HG02852 (cell line): ENCODE measurements at regions not wholly inside any gene's neighbourhood (a gene's known extent, or its start where the extent isn't known, plus 50 kb on each side); places are given as distances from the start of the nearest gene placed in this dataset.

ENCODE experiments used
- ATAC-seq: cut with Tn5 transposase; IDR thresholded peaks from one replicate; pipeline ENCODE4 v1.9.1; 2021; ENCODE audit warnings: mild to moderate bottlenecking, moderate library complexity; ENCODE audit not compliant: unreplicated experiment

DNA sequence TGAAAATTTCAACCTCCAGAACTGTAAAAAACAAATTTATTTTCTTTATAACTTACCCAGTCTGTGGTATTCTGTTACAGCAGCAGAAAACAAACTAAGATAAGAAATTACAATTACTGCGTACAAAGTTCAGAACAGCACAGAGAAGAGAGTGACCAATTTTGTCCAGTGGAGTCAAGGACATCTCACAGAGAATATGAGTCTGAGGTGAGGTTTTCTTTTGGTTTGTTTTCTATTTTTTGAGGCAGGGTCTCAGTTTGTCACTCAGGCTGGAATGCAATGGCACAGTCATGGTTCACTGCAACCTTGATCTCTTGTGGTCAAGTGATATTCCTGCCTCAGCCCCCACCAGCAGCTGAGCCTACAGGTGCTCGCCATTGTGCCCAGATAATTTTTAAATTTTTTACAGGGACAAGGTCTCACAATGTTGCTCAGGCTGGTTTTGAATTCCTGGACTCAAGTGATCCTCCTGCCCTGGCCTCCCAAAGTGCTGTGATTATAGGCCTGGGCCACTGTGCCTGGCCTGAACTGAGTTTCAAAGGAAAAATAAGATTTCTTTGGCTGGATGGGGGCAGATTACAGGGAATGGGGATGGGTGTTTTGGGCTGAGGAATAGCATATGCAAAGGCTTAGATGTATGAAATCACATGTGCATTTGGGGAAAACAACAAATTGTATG is 201.1 kb upstream of the USP24 start:
- no peak for ATAC-seq

GRCh38 chr1:55413286-55413685 is 198.1 kb upstream of the USP24 start:
- ATAC-seq: no peak

- ATAC-seq: no peak
These were observed 196.9 kb upstream of the USP24 start for GRCh38 chr1:55412060-55412459.

GRCh38 chr1:55402671-55403464 is 187.7 kb upstream of the USP24 start:
- no peak for ATAC-seq

DNA sequence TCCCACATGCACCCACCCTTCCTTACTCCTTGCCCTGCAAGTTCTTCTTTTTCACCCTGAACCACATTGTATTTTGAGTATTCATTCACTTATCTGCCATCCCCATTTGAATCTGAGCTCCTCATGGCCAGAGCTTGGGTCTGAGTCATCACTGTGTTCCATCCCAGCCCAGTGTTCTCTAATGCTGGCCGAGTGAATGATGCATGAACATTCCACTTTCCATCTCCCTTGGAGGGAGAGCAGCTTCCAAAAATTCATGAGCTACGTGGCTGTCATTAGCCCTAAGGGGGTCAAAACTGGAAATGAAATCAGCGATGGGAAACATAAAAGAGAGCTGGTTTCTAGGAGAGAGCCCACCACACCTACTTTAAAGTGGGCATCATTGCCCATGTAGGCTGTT is 187.0 kb upstream of the USP24 start:
- no peak for ATAC-seq

GRCh38 chr1:55400508-55400907 is 185.3 kb upstream of the USP24 start:
- no peak for ATAC-seq

DNA sequence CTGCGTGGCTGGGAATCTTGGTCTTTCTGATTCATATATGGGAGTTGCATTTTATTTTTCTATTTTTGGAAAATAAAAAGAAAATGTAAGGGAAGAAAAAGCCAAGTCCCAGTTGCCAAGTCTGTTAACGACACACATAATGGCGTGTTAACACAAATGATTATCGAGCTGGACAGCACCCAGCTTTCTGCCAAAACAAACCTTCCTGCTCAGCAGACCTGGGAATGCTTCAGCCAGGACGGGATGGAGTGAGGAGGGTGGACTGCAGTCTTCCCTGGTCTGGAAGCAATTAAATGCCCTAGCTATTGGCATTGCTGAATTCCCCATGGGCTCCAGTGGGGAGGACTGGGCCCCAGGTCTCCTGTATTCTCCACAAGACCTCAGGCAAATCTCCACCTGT is 184.2 kb upstream of the USP24 start:
- no peak for ATAC-seq

- ATAC-seq: no peak
These were observed 181.3 kb upstream of the USP24 start for GRCh38 chr1:55396381-55396891.

DNA sequence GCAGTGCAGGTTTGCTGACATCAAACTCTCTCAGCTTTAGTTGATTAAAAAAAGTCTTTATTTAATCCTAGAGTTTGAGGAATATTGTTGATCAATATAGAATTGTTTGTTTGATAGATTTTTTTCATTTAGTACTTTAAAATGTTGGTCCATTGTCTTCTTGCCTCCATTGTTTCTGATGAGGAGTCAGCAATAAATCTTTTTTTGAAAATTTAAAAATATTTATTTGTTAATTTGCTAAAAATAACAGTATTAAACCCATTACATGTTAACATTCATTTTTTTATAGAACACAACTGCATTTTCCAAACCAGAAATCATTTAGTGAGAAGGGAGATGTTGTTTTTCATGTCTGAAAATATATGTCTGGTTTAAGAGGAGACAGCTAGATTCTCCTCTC is 173.8 kb upstream of the USP24 start:
- no peak for ATAC-seq

DNA sequence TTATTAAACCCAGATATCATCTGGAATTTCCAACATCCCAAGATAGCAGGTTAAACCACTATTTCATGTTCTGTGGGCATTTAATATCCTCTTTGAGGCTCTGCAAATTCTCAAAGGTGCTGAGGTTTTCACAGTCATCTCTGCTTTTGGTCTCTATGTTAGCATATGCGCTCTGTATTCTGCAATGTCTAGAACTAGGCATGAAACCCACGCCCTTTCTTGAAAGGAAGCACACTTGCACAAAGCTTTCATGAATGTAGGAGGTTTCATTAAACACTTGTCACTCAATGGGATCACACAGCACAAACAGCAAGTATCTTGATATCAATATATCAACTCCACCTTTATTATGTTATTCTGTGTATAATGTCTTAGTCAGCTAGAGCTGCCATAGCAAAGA is 172.0 kb upstream of the USP24 start:
- no peak for ATAC-seq

- ATAC-seq: no peak
These were observed 171.3 kb upstream of the USP24 start for GRCh38 chr1:55386456-55386855.

- ATAC-seq: no peak
These were observed 170.3 kb upstream of the USP24 start for GRCh38 chr1:55385402-55386018.

GRCh38 chr1:55384637-55385036 is 169.5 kb upstream of the USP24 start:
- no peak for ATAC-seq

DNA sequence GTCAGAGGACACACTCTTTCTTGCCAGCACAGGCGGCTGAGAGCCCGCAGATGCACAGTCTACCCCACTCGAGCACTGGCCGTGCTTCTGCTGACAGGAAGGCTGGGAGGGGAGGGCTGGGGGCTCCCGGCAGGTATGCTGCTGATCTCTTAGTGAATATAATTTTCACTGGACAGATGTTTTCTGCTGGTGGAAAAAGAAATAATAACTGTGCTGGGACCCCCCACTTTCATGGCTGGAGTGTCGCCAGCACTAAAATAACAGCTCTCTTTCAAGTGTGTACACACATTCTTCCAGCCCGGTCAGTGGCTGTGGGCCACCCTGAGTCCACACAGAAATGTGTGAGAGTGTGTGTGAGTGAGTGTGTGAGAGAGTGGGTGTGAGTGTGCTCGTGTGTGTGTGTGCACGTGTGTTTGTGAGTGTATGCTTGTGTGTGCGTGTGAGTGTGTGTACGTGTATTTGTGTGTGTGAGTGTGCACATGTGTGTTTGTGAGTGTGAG is 167.7 kb upstream of the USP24 start:
- ATAC-seq: no peak

DNA sequence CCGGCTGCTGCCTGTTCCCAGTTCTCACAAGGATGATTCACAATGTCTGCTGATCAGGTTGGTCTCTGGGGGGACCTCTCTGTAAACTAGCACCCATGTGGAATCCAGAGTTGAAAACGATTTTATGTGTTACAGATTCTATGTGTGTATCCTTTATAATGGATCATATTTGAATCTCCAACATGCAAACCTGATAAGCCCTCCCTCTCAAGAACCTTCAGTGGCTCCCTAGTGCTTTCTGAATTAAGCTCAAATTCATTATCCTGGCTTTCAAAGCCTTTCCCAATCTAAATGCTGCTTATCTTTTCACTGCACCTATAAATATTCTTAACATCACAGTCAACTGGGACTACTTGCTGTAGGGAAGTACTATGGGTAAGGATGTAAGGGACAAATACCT is 166.8 kb upstream of the USP24 start:
- no peak for ATAC-seq

DNA sequence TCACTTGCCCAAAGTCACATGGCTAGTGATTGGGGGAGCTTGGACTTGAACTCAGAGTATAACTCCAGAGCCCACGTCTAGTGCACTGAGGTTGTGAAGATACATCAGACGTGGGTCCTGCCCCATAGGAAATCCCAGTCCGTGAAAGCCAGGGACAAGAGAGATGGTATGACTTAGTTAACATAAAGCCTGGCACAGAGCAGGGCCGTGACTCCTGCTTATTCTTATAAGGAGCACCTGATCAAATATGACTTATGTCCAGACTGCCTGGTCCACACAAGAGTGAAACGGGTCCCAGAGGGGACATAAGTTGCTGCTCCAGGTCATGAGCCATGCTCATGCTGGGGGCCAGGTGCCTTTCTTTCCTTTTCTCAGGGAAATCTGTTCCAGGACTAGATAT is 166.3 kb upstream of the USP24 start:
- ATAC-seq: no peak

DNA sequence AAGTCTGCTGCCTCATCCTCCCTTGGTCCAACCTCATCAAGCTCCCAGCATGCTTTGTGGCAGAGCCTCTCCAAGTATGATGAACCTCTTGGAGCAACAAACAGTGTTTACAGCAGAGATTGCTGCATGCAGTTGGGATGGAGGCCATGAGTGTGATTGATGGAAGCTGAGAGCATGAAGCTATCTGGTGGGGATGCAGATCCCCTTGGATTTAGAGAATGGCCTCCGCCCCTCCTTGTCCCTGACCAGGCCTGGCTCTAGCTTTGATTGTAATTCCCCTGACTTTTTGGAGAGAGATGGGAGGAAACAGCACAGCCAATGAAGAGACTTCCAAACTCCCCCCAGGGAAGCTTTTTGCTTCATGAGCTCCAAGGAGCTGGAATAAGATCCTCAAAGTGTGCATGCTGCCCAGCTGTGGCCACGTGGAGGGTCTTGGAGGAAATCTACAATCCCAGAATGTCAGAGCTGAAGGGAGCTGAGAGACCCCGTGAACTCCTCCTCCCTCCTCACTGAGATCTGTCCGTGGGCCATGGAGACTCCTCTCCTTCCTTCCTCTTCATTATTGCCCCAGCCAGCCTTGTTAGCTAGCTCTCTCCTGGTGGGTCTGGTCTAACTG is 165.3 kb upstream of the USP24 start:
- ATAC-seq: no peak

- ATAC-seq: no peak
These were observed 163.4 kb upstream of the USP24 start for GRCh38 chr1:55378582-55378981.

DNA sequence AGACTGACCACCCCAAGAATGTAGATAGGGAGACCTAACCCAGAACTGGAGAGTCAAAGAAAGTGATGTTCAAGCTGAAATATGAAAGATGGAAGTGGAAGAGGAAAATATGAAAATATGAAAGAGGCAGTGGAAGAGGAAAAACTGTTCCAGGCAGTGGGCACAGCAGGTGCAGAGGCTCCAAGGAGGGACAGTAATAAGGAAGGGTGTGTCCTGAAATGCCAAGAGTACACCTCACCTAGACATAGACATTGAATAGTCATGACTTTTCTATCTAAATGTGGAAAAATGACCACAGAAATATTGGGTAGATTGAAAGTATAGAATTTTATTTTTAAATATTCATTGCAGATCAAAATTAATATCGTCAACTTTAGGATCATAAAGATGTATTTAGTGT is 161.7 kb upstream of the USP24 start:
- ATAC-seq: no peak

DNA sequence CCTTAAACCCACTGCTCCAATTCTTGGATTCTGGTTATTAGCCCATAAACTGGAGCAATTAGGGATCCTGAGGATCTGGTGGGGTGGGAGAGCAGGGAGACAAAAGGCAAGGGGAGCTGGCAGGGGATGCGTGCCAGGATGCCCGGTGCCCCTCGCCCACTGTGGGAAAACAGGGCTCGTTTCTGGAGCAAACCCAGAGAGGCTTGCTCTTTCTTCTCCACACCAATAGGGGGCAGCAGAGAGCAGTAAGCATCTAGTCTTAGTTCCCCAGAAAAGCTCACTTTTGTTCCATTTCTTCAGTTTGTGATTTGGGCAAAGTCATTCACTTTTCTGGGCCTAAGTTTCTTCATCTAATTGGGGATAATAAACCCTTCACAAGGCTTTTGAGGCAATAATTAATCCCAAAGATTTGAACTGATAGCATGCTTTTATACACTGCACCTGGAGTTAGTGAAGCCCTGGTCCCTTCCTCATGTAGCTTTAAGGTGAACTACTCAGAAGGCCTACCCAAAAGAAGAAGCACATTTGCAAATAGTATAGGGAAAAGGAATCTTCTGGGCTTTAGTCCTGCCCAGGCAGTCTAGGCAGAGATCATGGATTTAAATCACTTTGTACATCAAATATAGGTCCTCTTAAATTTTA is 160.6 kb upstream of the USP24 start:
- no peak for ATAC-seq
